ENCODE measurements at regions not wholly inside any gene's neighbourhood (a gene's known extent, or its start where the extent isn't known, plus 50 kb on each side); places are given as distances from the start of the nearest gene placed in this dataset.

DNA sequence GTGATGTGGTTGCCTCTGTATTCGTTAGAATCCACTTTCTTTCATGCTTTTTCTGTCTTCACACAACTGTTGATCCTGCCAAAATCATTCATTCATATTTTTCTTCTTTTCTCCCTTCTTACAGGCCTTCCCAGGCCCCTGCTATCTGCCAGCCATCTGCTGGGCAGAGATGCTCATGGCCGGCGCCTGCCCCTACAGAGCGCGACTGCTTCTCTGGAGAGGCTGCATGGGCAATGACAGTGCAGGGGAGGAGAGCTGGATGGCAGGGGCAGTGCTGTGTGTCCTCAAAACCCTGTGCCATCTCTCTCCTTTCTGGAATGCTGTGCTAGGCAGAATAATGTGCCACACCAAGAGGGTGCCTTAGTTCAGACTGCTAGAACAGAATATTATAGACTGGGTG is 125.2 kb downstream of the INHBB start:
- H3K27ac ChIP-seq: peak overlapping the region; percentile 92
- H2AFZ ChIP-seq: no peak overlapping the region
- TF ChIP-seq EZH2 (IDR thresholded peaks at IDR 0.05; ENCODE audit: borderline replicate concordance) (no peak), EZH2phosphoT487 (IDR thresholded peaks at IDR 0.05; ENCODE audit: low read depth, severe bottlenecking, unreplicated experiment) (no peak)
- H4K20me1 ChIP-seq (ENCODE audit: insufficient read depth, poor library complexity, severe bottlenecking): no peaks in the 10 kb centered on the region
- no peak overlapping the region for H3K4me3 ChIP-seq
- no peaks in the 10 kb centered on the region for H3K9me2 ChIP-seq (replicated peaks; ENCODE audit: insufficient read depth)
- no peaks in the 10 kb centered on the region for H3K79me2 ChIP-seq
- no peak overlapping the region for H3K4me2 ChIP-seq
- H3K36me3 ChIP-seq (replicated peaks; ENCODE audit: insufficient read depth, low read depth): no peaks in the 10 kb centered on the region
- H3K9me3 ChIP-seq (ENCODE audit: low read depth): no peaks in the 10 kb centered on the region
- WGBS (ENCODE audit: low lambda C conversion rate, missing lambda C conversion rate): 90% methylated on average over 5 of the region's 5 CpGs
- no peaks in the 10 kb centered on the region for H3K27me3 ChIP-seq
- DNase-seq (ENCODE audit: low spot score): no peak
- peaks cover 32% of the 10 kb centered on the region for H3K4me1 ChIP-seq (ENCODE audit: insufficient read depth)

DNA sequence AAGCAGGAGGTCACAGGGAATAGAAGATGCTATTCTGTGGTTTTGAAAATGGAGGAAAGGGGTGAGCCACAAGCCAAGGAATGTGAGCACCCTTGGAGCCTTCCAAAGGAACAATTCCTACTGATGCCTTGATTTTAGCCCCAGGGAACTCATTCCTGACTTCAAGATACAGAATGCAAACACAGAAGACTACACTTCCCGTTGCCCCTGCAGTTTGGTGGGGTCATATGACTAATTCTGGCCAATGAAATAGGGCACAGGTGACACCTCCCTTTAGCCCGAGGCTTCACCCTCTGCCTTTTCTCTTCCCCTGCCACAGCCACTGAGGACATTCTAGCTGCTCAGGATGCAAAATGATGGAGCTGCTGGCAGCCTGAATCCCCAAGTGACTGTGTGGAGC is 126.1 kb downstream of the INHBB start:
- no peak for DNase-seq (ENCODE audit: low spot score)
- no peaks in the 10 kb centered on the region for H3K27me3 ChIP-seq
- H3K27ac ChIP-seq: no peak overlapping the region
- no peak overlapping the region for H3K4me3 ChIP-seq
- H3K9me2 ChIP-seq (replicated peaks; ENCODE audit: insufficient read depth): no peaks in the 10 kb centered on the region
- TF ChIP-seq EZH2 (IDR thresholded peaks at IDR 0.05; ENCODE audit: borderline replicate concordance): no peak
- TF ChIP-seq EZH2phosphoT487 (IDR thresholded peaks at IDR 0.05; ENCODE audit: low read depth, severe bottlenecking, unreplicated experiment): no peak
- TF ChIP-seq, protein P1, sequence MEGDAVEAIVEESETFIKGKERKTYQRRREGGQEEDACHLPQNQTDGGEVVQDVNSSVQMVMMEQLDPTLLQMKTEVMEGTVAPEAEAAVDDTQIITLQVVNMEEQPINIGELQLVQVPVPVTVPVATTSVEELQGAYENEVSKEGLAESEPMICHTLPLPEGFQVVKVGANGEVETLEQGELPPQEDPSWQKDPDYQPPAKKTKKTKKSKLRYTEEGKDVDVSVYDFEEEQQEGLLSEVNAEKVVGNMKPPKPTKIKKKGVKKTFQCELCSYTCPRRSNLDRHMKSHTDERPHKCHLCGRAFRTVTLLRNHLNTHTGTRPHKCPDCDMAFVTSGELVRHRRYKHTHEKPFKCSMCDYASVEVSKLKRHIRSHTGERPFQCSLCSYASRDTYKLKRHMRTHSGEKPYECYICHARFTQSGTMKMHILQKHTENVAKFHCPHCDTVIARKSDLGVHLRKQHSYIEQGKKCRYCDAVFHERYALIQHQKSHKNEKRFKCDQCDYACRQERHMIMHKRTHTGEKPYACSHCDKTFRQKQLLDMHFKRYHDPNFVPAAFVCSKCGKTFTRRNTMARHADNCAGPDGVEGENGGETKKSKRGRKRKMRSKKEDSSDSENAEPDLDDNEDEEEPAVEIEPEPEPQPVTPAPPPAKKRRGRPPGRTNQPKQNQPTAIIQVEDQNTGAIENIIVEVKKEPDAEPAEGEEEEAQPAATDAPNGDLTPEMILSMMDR (IDR thresholded peaks at IDR 0.05; ENCODE audit: poor library complexity): no peak
- no peaks in the 10 kb centered on the region for H4K20me1 ChIP-seq (ENCODE audit: insufficient read depth, poor library complexity, severe bottlenecking)
- H3K79me2 ChIP-seq: no peaks in the 10 kb centered on the region
- H3K4me1 ChIP-seq (ENCODE audit: insufficient read depth): peaks cover 25% of the 10 kb centered on the region
- no peak overlapping the region for H2AFZ ChIP-seq
- no peaks in the 10 kb centered on the region for H3K36me3 ChIP-seq (replicated peaks; ENCODE audit: insufficient read depth, low read depth)
- no peaks in the 10 kb centered on the region for H3K9me3 ChIP-seq (ENCODE audit: low read depth)
- no peak overlapping the region for H3K4me2 ChIP-seq
- 38% methylated on average over 2 of the region's 2 CpGs for WGBS (ENCODE audit: low lambda C conversion rate, missing lambda C conversion rate)

DNA sequence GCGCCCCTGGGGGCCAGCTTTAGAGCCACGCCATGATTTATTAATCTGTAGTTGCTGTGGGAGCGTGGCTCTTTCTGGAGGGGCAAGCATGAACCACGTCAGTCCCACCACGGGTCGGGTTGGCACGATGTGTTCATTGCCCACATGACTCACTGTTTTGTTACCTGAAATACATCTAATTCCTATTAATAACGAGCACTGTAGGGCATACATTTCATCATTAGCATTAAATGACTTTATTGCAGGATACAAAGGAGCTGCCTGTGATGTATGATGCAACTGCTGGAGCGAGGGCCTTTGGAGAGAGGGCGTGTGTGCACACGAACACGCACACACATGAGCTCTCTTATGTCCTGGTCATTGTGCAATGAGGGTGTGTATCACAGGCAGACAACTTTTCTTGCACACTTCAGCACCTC is 127.0 kb downstream of the INHBB start:
- H3K4me1 ChIP-seq (ENCODE audit: insufficient read depth): peaks cover 25% of the 10 kb centered on the region
- no peak overlapping the region for H3K4me3 ChIP-seq
- H2AFZ ChIP-seq: no peak overlapping the region
- TF ChIP-seq EZH2phosphoT487 (IDR thresholded peaks at IDR 0.05; ENCODE audit: low read depth, severe bottlenecking, unreplicated experiment) (no peak), EZH2 (IDR thresholded peaks at IDR 0.05; ENCODE audit: borderline replicate concordance) (no peak)
- TF ChIP-seq, protein P1 (IDR thresholded peaks at IDR 0.05; ENCODE audit: poor library complexity): no peak
- no peaks in the 10 kb centered on the region for H4K20me1 ChIP-seq (ENCODE audit: insufficient read depth, poor library complexity, severe bottlenecking)
- no peaks in the 10 kb centered on the region for H3K36me3 ChIP-seq (replicated peaks; ENCODE audit: insufficient read depth, low read depth)
- no peaks in the 10 kb centered on the region for H3K9me3 ChIP-seq (ENCODE audit: low read depth)
- 90% methylated on average over 12 of the region's 12 CpGs for WGBS (ENCODE audit: low lambda C conversion rate, missing lambda C conversion rate)
- H3K27ac ChIP-seq: no peak overlapping the region
- no peaks in the 10 kb centered on the region for H3K27me3 ChIP-seq
- no peak overlapping the region for H3K4me2 ChIP-seq
- H3K79me2 ChIP-seq: no peaks in the 10 kb centered on the region
- H3K9me2 ChIP-seq (replicated peaks; ENCODE audit: insufficient read depth): no peaks in the 10 kb centered on the region
- DNase-seq (ENCODE audit: low spot score): peak; percentile 43

DNA sequence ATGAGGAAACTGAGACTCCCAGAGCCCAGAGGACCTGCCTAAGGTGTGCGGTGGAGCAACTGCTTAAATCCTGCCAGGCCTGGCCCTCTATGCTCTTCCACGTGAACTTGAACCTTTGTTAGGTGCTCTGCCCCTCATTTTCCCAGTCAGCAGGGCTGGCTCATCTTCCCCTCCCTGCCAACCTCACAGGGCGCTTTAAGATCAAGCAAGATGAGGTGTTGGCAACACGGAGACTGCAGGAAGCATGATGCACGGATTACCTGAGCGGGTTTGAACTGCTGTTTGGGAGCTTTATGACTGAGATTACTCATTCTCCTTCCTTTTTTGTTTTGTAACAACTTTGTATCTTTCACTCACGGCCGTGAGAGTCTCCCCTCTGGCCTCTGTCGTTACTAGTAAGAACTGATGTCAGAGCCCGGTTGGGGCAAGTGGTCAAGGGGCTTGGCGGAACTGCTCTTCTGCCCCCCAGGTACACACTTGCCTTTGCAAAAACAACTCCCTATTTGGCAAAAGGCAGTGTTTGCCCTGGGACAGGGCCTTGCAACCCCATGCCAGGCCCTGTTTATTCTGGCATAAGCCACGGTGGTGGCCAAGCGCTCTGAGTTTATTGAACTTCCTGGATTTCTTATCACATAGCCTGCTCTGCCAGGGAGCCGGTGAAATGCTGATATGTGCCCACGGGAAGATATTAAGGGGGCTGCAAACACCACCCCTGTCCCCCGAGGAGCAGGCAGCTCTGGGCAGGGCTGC is 127.8 kb downstream of the INHBB start:
- H3K79me2 ChIP-seq: no peaks in the 10 kb centered on the region
- H3K4me3 ChIP-seq: no peak overlapping the region
- no peaks in the 10 kb centered on the region for H3K9me2 ChIP-seq (replicated peaks; ENCODE audit: insufficient read depth)
- no peaks in the 10 kb centered on the region for H4K20me1 ChIP-seq (ENCODE audit: insufficient read depth, poor library complexity, severe bottlenecking)
- DNase-seq (ENCODE audit: low spot score): no peak
- no peak overlapping the region for H3K27ac ChIP-seq
- no peaks in the 10 kb centered on the region for H3K36me3 ChIP-seq (replicated peaks; ENCODE audit: insufficient read depth, low read depth)
- H3K4me2 ChIP-seq: no peak overlapping the region
- no peaks in the 10 kb centered on the region for H3K27me3 ChIP-seq
- TF ChIP-seq EZH2 (IDR thresholded peaks at IDR 0.05; ENCODE audit: borderline replicate concordance): no peak
- no peak for TF ChIP-seq EZH2phosphoT487 (IDR thresholded peaks at IDR 0.05; ENCODE audit: low read depth, severe bottlenecking, unreplicated experiment)
- TF ChIP-seq, protein P1 (IDR thresholded peaks at IDR 0.05; ENCODE audit: poor library complexity): no peak
- peaks cover 24% of the 10 kb centered on the region for H3K4me1 ChIP-seq (ENCODE audit: insufficient read depth)
- WGBS (ENCODE audit: low lambda C conversion rate, missing lambda C conversion rate): 80% methylated on average over 16 of the region's 16 CpGs
- no peak overlapping the region for H2AFZ ChIP-seq
- H3K9me3 ChIP-seq (ENCODE audit: low read depth): no peaks in the 10 kb centered on the region

All from hepatocyte (in vitro differentiated cells).